ENCODE measurements at regions not wholly inside any gene's neighbourhood (a gene's known extent, or its start where the extent isn't known, plus 50 kb on each side); places are given as distances from the start of the nearest gene placed in this dataset.

GRCh38 chr1:209134001-209134400 is 449.5 kb upstream of the CAMK1G start:
- TF ChIP-seq CTCF (IDR thresholded peaks at IDR 0.05; ENCODE audit: borderline replicate concordance, extremely low read depth, low read length, poor library complexity, severe bottlenecking) (no peak), EZH2 (IDR thresholded peaks at IDR 0.05; ENCODE audit: borderline replicate concordance, low read depth, low read length, severe bottlenecking) (no peak)

Measured in DND-41 (cell line).